CD4-positive, alpha-beta T cell (primary cell): ENCODE measurements at regions not wholly inside any gene's neighbourhood (a gene's known extent, or its start where the extent isn't known, plus 50 kb on each side); places are given as distances from the start of the nearest gene placed in this dataset.

Experiments
- ATAC-seq: fragments of 200-7000 bp; cut with Tn5 transposase; one replicate; pipeline ENCODE4 v1.10.0; 2022; ENCODE audit warnings: mild to moderate bottlenecking; ENCODE audit not compliant: poor library complexity
- CTCF ChIA-PET: fragments of 350-600 bp; sonication (Branson Sonifier 250); formaldehyde crosslinking; loops from one replicate; lab custom pipeline; 2021; ENCODE audit warnings: antibody characterized with exemption, inconsistent platforms; lab: Charles Lee
- POLR2A ChIA-PET: fragments of 350-600 bp; sonication (Branson Sonifier 250); formaldehyde crosslinking; loops from one replicate; lab custom pipeline; 2021; ENCODE audit warnings: antibody characterized with exemption, inconsistent platforms; lab: Charles Lee
- DNase-seq, 14 experiments: peaks; one replicate each; pipeline ENCODE4 v3.0.0-alpha.2; 2013 to 2020; ENCODE audit warnings: mixed read lengths in 2 of 14
- H3K27ac ChIP-seq, 2 donors: one replicate each; pipeline versions ENCODE4 v1.5.1 to v1.7.0; 2013; ENCODE audit warnings: low read length in 2 of 2, low read depth in 1 of 2, mild to moderate bottlenecking in 1 of 2
- H3K27me3 ChIP-seq, 2 experiments: 1 replicate in 1 of 2; 2 replicates in 1 of 2; pipeline versions ENCODE4 v1.6.1 to v1.7.0; 2013; ENCODE audit warnings: low read length in 2 of 2, control low read depth in 1 of 2, mild to moderate bottlenecking in 1 of 2, moderate library complexity in 1 of 2; ENCODE audit not compliant: insufficient read depth in 2 of 2, control insufficient read depth in 1 of 2
- H3K36me3 ChIP-seq: one replicate; pipeline ENCODE4 v1.6.1; 2013; ENCODE audit warnings: low read length, control low read depth; ENCODE audit not compliant: insufficient read depth
- H3K4me1 ChIP-seq: one replicate; pipeline ENCODE4 v1.6.1; 2013; ENCODE audit warnings: low read length, control low read depth; ENCODE audit not compliant: insufficient read depth
- H3K4me3 ChIP-seq: one replicate; pipeline ENCODE4 v1.5.1; 2013; ENCODE audit warnings: mild to moderate bottlenecking, low read length, moderate library complexity
- H3K9me3 ChIP-seq, 2 experiments: 1 replicate in 1 of 2; 2 replicates in 1 of 2; pipeline versions ENCODE4 v1.6.1 to v1.7.0; 2013; ENCODE audit warnings: low read length in 2 of 2, mild to moderate bottlenecking in 2 of 2, control low read depth in 1 of 2, moderate library complexity in 1 of 2; ENCODE audit not compliant: control insufficient read depth in 1 of 2, insufficient read depth in 1 of 2
- H3K27ac Mint-ChIP-seq: one replicate; pipeline ENCODE4 v1.8.0; 2020; ENCODE audit warnings: mixed read lengths
- H3K27me3 Mint-ChIP-seq: one replicate; pipeline ENCODE4 v1.8.0; 2021; ENCODE audit warnings: mixed read lengths
- H3K36me3 Mint-ChIP-seq: one replicate; pipeline ENCODE4 v1.8.0; 2021; ENCODE audit warnings: low read depth, mixed read lengths
- H3K4me1 Mint-ChIP-seq: one replicate; pipeline ENCODE4 v1.8.0; 2021; ENCODE audit warnings: low read depth, mixed read lengths
- H3K4me3 Mint-ChIP-seq: one replicate; pipeline ENCODE4 v1.8.0; 2020; ENCODE audit warnings: mild to moderate bottlenecking, mixed read lengths
- H3K9me3 Mint-ChIP-seq: one replicate; pipeline ENCODE4 v1.8.0; 2020; ENCODE audit warnings: mixed read lengths
- intact Hi-C, 2 experiments: fragments of 100-400 bp; cut with DNase I in 1 of 2; cut with micrococcal nuclease in 1 of 2; formaldehyde crosslinking; loops; one replicate each; pipeline versions ENCODE4 v1.15.1 to v1.9.0; 2023 to 2025; cut with DNase I, micrococcal nuclease
- TF ChIP-seq, protein P1 (sequence below): fragments of 200-600 bp; IDR thresholded peaks from one replicate; pipeline ENCODE4 v1.8.0; 2022; ENCODE audit warnings: antibody characterized with exemption, mild to moderate bottlenecking

- H3K36me3 ChIP-seq, result no peaks in the 10 kb centered on the region
- TF ChIP-seq, protein P1, sequence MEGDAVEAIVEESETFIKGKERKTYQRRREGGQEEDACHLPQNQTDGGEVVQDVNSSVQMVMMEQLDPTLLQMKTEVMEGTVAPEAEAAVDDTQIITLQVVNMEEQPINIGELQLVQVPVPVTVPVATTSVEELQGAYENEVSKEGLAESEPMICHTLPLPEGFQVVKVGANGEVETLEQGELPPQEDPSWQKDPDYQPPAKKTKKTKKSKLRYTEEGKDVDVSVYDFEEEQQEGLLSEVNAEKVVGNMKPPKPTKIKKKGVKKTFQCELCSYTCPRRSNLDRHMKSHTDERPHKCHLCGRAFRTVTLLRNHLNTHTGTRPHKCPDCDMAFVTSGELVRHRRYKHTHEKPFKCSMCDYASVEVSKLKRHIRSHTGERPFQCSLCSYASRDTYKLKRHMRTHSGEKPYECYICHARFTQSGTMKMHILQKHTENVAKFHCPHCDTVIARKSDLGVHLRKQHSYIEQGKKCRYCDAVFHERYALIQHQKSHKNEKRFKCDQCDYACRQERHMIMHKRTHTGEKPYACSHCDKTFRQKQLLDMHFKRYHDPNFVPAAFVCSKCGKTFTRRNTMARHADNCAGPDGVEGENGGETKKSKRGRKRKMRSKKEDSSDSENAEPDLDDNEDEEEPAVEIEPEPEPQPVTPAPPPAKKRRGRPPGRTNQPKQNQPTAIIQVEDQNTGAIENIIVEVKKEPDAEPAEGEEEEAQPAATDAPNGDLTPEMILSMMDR, result no peak
- no peaks in the 10 kb centered on the region for H3K9me3 ChIP-seq
- ATAC-seq (no peak), DNase-seq (no peak)
- H3K27me3 Mint-ChIP-seq, result no peaks in the 10 kb centered on the region
- H3K4me1 Mint-ChIP-seq, result no peaks in the 10 kb centered on the region
- H3K36me3 Mint-ChIP-seq, result no peaks in the 10 kb centered on the region
- no peaks in the 10 kb centered on the region for H3K9me3 Mint-ChIP-seq
- H3K4me3 ChIP-seq, result no peak overlapping the region
- H3K4me3 Mint-ChIP-seq, result no peak overlapping the region
- no peak overlapping the region for H3K27ac ChIP-seq
- ChIA-PET CTCF (no interaction called here), POLR2A (no interaction called here)
- intact Hi-C loops, result no loop called here
- no peak overlapping the region for H3K27ac Mint-ChIP-seq
- no peaks in the 10 kb centered on the region for H3K4me1 ChIP-seq
- H3K27me3 ChIP-seq, result no peaks in the 10 kb centered on the region
Observed at GRCh38 chr18:24776019-24776418, 315.6 kb downstream of the HRH4 start.

DNA sequence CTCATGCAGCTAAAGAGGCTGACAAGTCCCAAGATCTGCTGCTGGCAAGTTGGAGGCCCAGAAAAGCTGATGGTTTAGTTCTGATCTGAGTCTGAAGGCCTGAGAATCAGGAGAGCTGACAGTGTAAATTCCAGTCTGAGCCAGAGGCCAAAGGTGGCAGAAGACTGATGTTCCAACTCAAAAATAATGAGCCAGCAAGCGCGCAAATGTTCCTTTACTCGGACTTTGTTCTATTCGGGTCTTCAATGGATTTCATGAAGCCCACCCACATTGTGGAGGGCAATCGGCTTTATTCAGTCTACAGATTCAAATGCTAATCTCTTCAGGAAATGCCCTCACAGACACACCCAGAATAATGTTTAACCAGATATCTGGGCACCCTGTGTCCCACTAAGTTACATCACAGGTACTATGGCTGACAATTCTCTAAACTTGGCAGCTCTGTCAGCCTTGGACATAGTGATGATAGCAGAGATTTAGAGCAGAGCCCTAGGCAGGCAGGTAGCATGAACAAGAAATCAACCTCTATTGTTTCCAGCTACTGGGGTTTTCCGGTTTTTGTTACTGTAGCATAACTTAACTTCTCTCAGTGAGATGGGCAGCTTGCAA, 318.5 kb downstream of the HRH4 start:
- ATAC-seq (no peak), DNase-seq (no peak)
- H3K9me3 ChIP-seq, result no peaks in the 10 kb centered on the region
- POLR2A ChIA-PET, result no interaction called here
- Mint-ChIP-seq H3K36me3 (no peaks in the 10 kb centered on the region), H3K27me3 (no peaks in the 10 kb centered on the region), H3K9me3 (no peaks in the 10 kb centered on the region), H3K27ac (no peak overlapping the region), H3K4me3 (no peak overlapping the region), H3K4me1 (no peaks in the 10 kb centered on the region)
- H3K36me3 ChIP-seq, result no peaks in the 10 kb centered on the region
- TF ChIP-seq, protein P1, result no peak
- intact Hi-C loops, result no loop called here
- no peaks in the 10 kb centered on the region for H3K4me1 ChIP-seq
- H3K27ac ChIP-seq, result no peak overlapping the region
- no peaks in the 10 kb centered on the region for H3K27me3 ChIP-seq
- CTCF ChIA-PET, result no interaction called here
- no peak overlapping the region for H3K4me3 ChIP-seq

GRCh38 chr18:24782566-24782965, 322.1 kb downstream of the HRH4 start:
- H3K9me3 Mint-ChIP-seq, result peaks cover 2% of the 10 kb centered on the region
- CTCF ChIA-PET, result no interaction called here

More at GRCh38 chr18:24782566-24782965, 322.1 kb downstream of the HRH4 start:
- POLR2A ChIA-PET, result no interaction called here
- Histone ChIP-seq H3K9me3 (no peaks in the 10 kb centered on the region), H3K27ac (no peak overlapping the region), H3K36me3 (no peaks in the 10 kb centered on the region), H3K4me3 (no peak overlapping the region), H3K27me3 (no peaks in the 10 kb centered on the region), H3K4me1 (no peaks in the 10 kb centered on the region)
- H3K36me3 Mint-ChIP-seq, result no peaks in the 10 kb centered on the region
- intact Hi-C loops, result no loop called here
- no peak for DNase-seq
- no peak overlapping the region for H3K4me3 Mint-ChIP-seq
- TF ChIP-seq, protein P1, result no peak
- no peak overlapping the region for H3K27ac Mint-ChIP-seq
- ATAC-seq, result no peak
- H3K4me1 Mint-ChIP-seq, result no peaks in the 10 kb centered on the region
- H3K27me3 Mint-ChIP-seq, result peaks cover 5% of the 10 kb centered on the region
